ENCODE measurements at regions not wholly inside any gene's neighbourhood (a gene's known extent, or its start where the extent isn't known, plus 50 kb on each side); places are given as distances from the start of the nearest gene placed in this dataset.
"Not testable (repeated sequence)": the region's sequence is repeated elsewhere in the genome, so short reads cannot be mapped to it uniquely, and the experiment has no call there.

GRCh38 chr5:103993031-103993430 lies 430.4 kb upstream of the NUDT12 start:
- H3K4me3 ChIP-seq, result no peak overlapping the region
- no peak for DNase-seq (ENCODE audit: low spot score)
- TF ChIP-seq, protein P1, sequence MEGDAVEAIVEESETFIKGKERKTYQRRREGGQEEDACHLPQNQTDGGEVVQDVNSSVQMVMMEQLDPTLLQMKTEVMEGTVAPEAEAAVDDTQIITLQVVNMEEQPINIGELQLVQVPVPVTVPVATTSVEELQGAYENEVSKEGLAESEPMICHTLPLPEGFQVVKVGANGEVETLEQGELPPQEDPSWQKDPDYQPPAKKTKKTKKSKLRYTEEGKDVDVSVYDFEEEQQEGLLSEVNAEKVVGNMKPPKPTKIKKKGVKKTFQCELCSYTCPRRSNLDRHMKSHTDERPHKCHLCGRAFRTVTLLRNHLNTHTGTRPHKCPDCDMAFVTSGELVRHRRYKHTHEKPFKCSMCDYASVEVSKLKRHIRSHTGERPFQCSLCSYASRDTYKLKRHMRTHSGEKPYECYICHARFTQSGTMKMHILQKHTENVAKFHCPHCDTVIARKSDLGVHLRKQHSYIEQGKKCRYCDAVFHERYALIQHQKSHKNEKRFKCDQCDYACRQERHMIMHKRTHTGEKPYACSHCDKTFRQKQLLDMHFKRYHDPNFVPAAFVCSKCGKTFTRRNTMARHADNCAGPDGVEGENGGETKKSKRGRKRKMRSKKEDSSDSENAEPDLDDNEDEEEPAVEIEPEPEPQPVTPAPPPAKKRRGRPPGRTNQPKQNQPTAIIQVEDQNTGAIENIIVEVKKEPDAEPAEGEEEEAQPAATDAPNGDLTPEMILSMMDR (IDR thresholded peaks at IDR 0.05), result no peak
- no peak overlapping the region for H3K27ac ChIP-seq

GRCh38 chr5:103990064-103990463 lies 427.5 kb upstream of the NUDT12 start:
- TF ChIP-seq, protein P1 (IDR thresholded peaks at IDR 0.05), result no peak
- no peak for DNase-seq (ENCODE audit: low spot score)
- no peak overlapping the region for H3K4me3 ChIP-seq
- H3K27ac ChIP-seq, result no peak overlapping the region

DNA sequence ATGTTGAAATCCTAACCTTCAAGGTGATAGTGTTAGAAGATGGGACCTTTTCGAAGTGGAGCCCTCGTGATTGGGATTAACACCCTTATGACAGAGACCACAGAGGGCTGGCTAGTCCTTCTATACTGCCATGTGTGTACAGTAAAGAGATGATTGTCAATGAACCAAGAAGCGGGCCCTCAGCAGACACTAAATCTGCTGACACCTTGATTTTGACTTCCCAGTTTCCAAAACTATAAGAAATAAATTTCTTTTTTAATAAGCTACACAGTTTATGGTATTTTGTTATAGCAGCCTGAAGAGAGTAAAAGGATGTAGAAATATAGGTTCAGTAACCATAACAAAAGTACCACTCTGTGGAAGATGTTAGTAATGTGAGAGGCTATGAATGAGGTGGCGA lies 419.0 kb upstream of the NUDT12 start:
- Histone ChIP-seq H3K27ac (no peak overlapping the region), H3K4me3 (no peak overlapping the region)
- TF ChIP-seq, protein P1 (IDR thresholded peaks at IDR 0.05), result no peak
- DNase-seq (ENCODE audit: low spot score), result no peak

GRCh38 chr5:103973669-103974068 lies 411.1 kb upstream of the NUDT12 start:
- TF ChIP-seq, protein P1 (IDR thresholded peaks at IDR 0.05), result no peak
- no peak overlapping the region for H3K4me3 ChIP-seq
- H3K27ac ChIP-seq, result no peak overlapping the region
- DNase-seq (ENCODE audit: low spot score), result no peak

DNA sequence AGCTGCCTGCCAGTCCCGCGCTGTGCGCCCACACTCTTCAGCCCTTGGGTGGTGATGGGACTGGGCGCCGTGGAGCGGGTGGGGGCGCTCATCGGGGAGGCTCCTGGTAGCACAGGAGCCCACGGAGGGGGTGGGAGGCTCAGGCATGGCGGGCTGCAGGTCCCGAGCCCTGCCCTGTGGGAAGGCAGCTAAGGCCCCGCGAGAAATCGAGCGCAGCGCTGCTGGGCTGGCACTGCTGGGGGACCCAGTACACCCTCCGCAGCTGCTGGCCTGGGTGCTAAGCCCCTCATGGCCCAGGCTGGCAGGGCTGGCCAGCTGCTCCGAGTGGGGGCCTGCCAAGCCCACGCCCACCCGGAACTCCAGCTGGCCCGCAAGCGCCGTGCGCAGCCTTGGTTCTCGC lies 403.7 kb upstream of the NUDT12 start:
- not testable (repeated sequence) for H3K27ac ChIP-seq; DNase-seq (ENCODE audit: low spot score); H3K4me3 ChIP-seq

GRCh38 chr5:103962023-103962422 lies 399.4 kb upstream of the NUDT12 start:
- no peak overlapping the region for H3K27ac ChIP-seq
- TF ChIP-seq, protein P1 (IDR thresholded peaks at IDR 0.05), result no peak
- H3K4me3 ChIP-seq, result no peak overlapping the region
- DNase-seq (ENCODE audit: low spot score), result no peak

- no peak overlapping the region for H3K27ac ChIP-seq
- DNase-seq (ENCODE audit: low spot score), result no peak
- TF ChIP-seq, protein P1 (IDR thresholded peaks at IDR 0.05), result no peak
- no peak overlapping the region for H3K4me3 ChIP-seq
Measured at GRCh38 chr5:103953601-103954382, 391.2 kb upstream of the NUDT12 start.
